GM23338 (cell line): ENCODE measurements at regions not wholly inside any gene's neighbourhood (a gene's known extent, or its start where the extent isn't known, plus 50 kb on each side); places are given as distances from the start of the nearest gene placed in this dataset.

Experiments used
- ATAC-seq: fragments of 200-7000 bp; cut with Tn5 transposase; 3 replicates; pipeline ENCODE4 v1.9.1; 2020
- DNase-seq: peaks from one replicate; pipeline ENCODE4 v3.0.0-alpha.2; 2015; ENCODE audit warnings: low spot score
- H2AFZ ChIP-seq: fragments of 200-600 bp; sonication (generic); 2 replicates; pipeline ENCODE4 v1.8.0; 2016; ENCODE audit warnings: antibody characterized with exemption, mild to moderate bottlenecking, moderate library complexity
- H3F3A ChIP-seq: fragments of 200-600 bp; sonication (generic); replicated peaks from 2 replicates; pipeline ENCODE4 v1.8.0; 2017; ENCODE audit warnings: antibody characterized with exemption, mixed run types, low read depth
- H3K27ac ChIP-seq: fragments of 200-600 bp; sonication (generic); 2 replicates; pipeline ENCODE4 v1.6.1; 2016; ENCODE audit warnings: low read depth
- H3K27me3 ChIP-seq: fragments of 200-600 bp; sonication (generic); 2 replicates; pipeline ENCODE4 v1.8.0; 2016; ENCODE audit warnings: mild to moderate bottlenecking, mixed run types, moderate library complexity; ENCODE audit not compliant: insufficient read depth
- H3K36me3 ChIP-seq: fragments of 200-600 bp; sonication (generic); 2 replicates; pipeline ENCODE4 v1.8.0; 2016; ENCODE audit warnings: mild to moderate bottlenecking; ENCODE audit not compliant: insufficient read depth
- H3K4me1 ChIP-seq: fragments of 200-600 bp; sonication (generic); 2 replicates; pipeline ENCODE4 v1.8.0; 2016; ENCODE audit warnings: mild to moderate bottlenecking, moderate library complexity; ENCODE audit not compliant: insufficient read depth
- H3K4me2 ChIP-seq: fragments of 200-600 bp; sonication (generic); 2 replicates; pipeline ENCODE4 v1.7.1; 2017; ENCODE audit warnings: mixed run types
- H3K4me3 ChIP-seq: fragments of 200-600 bp; sonication (generic); 2 replicates; pipeline ENCODE4 v1.6.1; 2016; ENCODE audit warnings: mixed run types
- H3K79me2 ChIP-seq: fragments of 200-600 bp; sonication (generic); replicated peaks from 2 replicates; pipeline ENCODE4 v1.8.0; 2017; ENCODE audit warnings: mild to moderate bottlenecking; ENCODE audit not compliant: insufficient read depth
- H3K9me2 ChIP-seq: fragments of 200-600 bp; sonication (generic); 2 replicates; pipeline ENCODE4 v1.8.0; 2017; ENCODE audit not compliant: insufficient read depth
- H4K20me1 ChIP-seq: fragments of 200-600 bp; sonication (generic); replicated peaks from 2 replicates; pipeline ENCODE4 v1.8.0; 2017; ENCODE audit warnings: mild to moderate bottlenecking; ENCODE audit not compliant: insufficient read depth
- H3K27ac Mint-ChIP-seq: 2 replicates; pipeline ENCODE4 v1.8.0; 2020; ENCODE audit warnings: inconsistent platforms, mild to moderate bottlenecking, moderate library complexity, mixed read lengths
- H3K27me3 Mint-ChIP-seq: 3 replicates; pipeline ENCODE4 v1.8.0; 2022; ENCODE audit warnings: low read depth, mild to moderate bottlenecking, moderate library complexity, mixed read lengths, inconsistent platforms; ENCODE audit not compliant: insufficient read depth, poor library complexity
- H3K36me3 Mint-ChIP-seq: 3 replicates; pipeline ENCODE4 v1.8.0; 2021; ENCODE audit warnings: low read depth, mild to moderate bottlenecking, inconsistent platforms, moderate library complexity, mixed read lengths
- H3K4me1 Mint-ChIP-seq: 3 replicates; pipeline ENCODE4 v1.8.0; 2020; ENCODE audit warnings: mild to moderate bottlenecking, inconsistent platforms, mixed read lengths
- H3K4me3 Mint-ChIP-seq: 3 replicates; pipeline ENCODE4 v1.8.0; 2021; ENCODE audit warnings: moderate library complexity, mild to moderate bottlenecking, inconsistent platforms, mixed read lengths
- H3K9me3 Mint-ChIP-seq: 3 replicates; pipeline ENCODE4 v1.8.0; 2020; ENCODE audit warnings: moderate library complexity, mild to moderate bottlenecking, inconsistent platforms, mixed read lengths
- CREB1 ChIP-seq: fragments of 250-450 bp; sonication (Bioruptor Pico); IDR thresholded peaks from 2 replicates; pipeline ENCODE4 v1.5.0; 2020; ENCODE audit warnings: low read depth, mild to moderate bottlenecking, moderate library complexity
- CTCF ChIP-seq, 2 experiments: fragments of 200-600 bp in 1 of 2; sonication (generic) in 1 of 2; conservative IDR thresholded peaks; 2 replicates each; pipeline versions ENCODE4 v1.5.1 to v1.6.1; 2016 to 2017; ENCODE audit warnings: antibody characterized with exemption in 2 of 2, low read depth in 2 of 2, mild to moderate bottlenecking in 2 of 2, moderate library complexity in 1 of 2
- ETS1 ChIP-seq: IDR thresholded peaks from 2 replicates; pipeline ENCODE4 v1.6.1; 2016; ENCODE audit warnings: antibody characterized with exemption
- EZH2 ChIP-seq: fragments of 200-600 bp; sonication (generic); IDR thresholded peaks from one replicate; pipeline ENCODE4 v1.8.0; 2017; ENCODE audit warnings: antibody characterized with exemption, mild to moderate bottlenecking, low read depth; ENCODE audit not compliant: unreplicated experiment
- EZH2phosphoT487 ChIP-seq: fragments of 200-600 bp; sonication (generic); IDR thresholded peaks from one replicate; pipeline ENCODE4 v1.8.1; 2018; ENCODE audit warnings: antibody characterized with exemption; ENCODE audit not compliant: unreplicated experiment
- JUNB ChIP-seq: IDR thresholded peaks from one replicate; pipeline ENCODE4 v1.6.1; 2016; ENCODE audit warnings: antibody characterized with exemption; ENCODE audit not compliant: unreplicated experiment
- NANOG ChIP-seq: IDR thresholded peaks from 2 replicates; pipeline ENCODE4 v1.6.1; 2016; ENCODE audit warnings: antibody characterized with exemption, borderline replicate concordance
- STAT1 ChIP-seq: IDR thresholded peaks from one replicate; pipeline ENCODE4 v1.6.1; 2016; ENCODE audit warnings: antibody characterized with exemption; ENCODE audit not compliant: unreplicated experiment
- ZNF114 ChIP-seq: fragments of 250-450 bp; sonication (Bioruptor Pico); IDR thresholded peaks from 2 replicates; pipeline ENCODE4 v1.5.0; 2020; ENCODE audit warnings: mild to moderate bottlenecking, moderate library complexity
- ZNF331 ChIP-seq: fragments of 250-450 bp; sonication (Bioruptor Pico); IDR thresholded peaks from 2 replicates; pipeline ENCODE4 v1.5.0; 2020; ENCODE audit warnings: low read depth, mild to moderate bottlenecking, moderate library complexity
- TF ChIP-seq, protein P1 (sequence below): IDR thresholded peaks from one replicate; pipeline ENCODE4 v1.6.1; 2018; ENCODE audit warnings: antibody characterized with exemption; ENCODE audit not compliant: unreplicated experiment

- TF ChIP-seq, protein P1, sequence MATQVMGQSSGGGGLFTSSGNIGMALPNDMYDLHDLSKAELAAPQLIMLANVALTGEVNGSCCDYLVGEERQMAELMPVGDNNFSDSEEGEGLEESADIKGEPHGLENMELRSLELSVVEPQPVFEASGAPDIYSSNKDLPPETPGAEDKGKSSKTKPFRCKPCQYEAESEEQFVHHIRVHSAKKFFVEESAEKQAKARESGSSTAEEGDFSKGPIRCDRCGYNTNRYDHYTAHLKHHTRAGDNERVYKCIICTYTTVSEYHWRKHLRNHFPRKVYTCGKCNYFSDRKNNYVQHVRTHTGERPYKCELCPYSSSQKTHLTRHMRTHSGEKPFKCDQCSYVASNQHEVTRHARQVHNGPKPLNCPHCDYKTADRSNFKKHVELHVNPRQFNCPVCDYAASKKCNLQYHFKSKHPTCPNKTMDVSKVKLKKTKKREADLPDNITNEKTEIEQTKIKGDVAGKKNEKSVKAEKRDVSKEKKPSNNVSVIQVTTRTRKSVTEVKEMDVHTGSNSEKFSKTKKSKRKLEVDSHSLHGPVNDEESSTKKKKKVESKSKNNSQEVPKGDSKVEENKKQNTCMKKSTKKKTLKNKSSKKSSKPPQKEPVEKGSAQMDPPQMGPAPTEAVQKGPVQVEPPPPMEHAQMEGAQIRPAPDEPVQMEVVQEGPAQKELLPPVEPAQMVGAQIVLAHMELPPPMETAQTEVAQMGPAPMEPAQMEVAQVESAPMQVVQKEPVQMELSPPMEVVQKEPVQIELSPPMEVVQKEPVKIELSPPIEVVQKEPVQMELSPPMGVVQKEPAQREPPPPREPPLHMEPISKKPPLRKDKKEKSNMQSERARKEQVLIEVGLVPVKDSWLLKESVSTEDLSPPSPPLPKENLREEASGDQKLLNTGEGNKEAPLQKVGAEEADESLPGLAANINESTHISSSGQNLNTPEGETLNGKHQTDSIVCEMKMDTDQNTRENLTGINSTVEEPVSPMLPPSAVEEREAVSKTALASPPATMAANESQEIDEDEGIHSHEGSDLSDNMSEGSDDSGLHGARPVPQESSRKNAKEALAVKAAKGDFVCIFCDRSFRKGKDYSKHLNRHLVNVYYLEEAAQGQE, result no peak
- TF ChIP-seq EZH2, result no peak
- no peak for TF ChIP-seq ZNF331 (CRISPR knock-in tag)
- TF ChIP-seq EZH2phosphoT487, result no peak
- no peak for TF ChIP-seq STAT1
- TF ChIP-seq NANOG, result no peak
- no peak for TF ChIP-seq CTCF (conservative IDR thresholded peaks at IDR 0.05; ENCODE audit: low read depth in 2 of 2)
- TF ChIP-seq CREB1 (CRISPR knock-in tag), result no peak
- no peak for TF ChIP-seq ETS1
Measured at GRCh38 chr13:73966331-73966730, 167.9 kb downstream of the KLF12 start (continued).

DNA sequence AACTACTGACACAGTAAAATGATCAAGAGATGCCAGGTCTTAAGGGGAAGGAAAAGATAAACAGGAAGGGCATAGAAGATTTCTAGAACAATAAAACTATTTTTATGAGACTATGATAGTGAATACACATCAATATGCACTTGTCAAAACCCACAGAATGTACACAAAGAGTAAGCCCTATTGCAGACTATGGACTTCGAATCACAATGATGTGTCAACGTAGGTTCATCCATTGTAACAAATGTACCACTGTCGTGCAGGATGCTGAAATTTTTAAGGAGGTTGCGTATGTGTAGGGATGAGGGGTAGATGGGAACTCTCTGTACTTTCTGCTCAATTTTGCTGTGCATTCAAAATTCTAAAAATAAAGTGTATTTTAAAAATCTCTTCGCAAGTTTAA, 171.9 kb downstream of the KLF12 start:
- no peaks in the 10 kb centered on the region for H3K79me2 ChIP-seq
- Mint-ChIP-seq H3K9me3 (peaks cover 2% of the 10 kb centered on the region; the same call in 2 of the 3 replicates), H3K27me3 (no peaks in the 10 kb centered on the region), H3K4me3 (no peak overlapping the region), H3K4me1 (peaks cover 8% of the 10 kb centered on the region; the same call in 2 of the 3 replicates), H3K36me3 (peaks cover 3% of the 10 kb centered on the region; the same call in 2 of the 3 replicates), H3K27ac (no peak overlapping the region)
- no peaks in the 10 kb centered on the region for H3F3A ChIP-seq
- H3K36me3 ChIP-seq, result no peaks in the 10 kb centered on the region
- no peak overlapping the region for H3K4me2 ChIP-seq
- no peaks in the 10 kb centered on the region for H4K20me1 ChIP-seq
- no peaks in the 10 kb centered on the region for H3K9me2 ChIP-seq
- H3K27ac ChIP-seq, result no peak overlapping the region
- peaks cover 5% of the 10 kb centered on the region for H3K4me1 ChIP-seq
- DNase-seq, result no peak
- no peaks in the 10 kb centered on the region for H3K27me3 ChIP-seq
- H3K4me3 ChIP-seq, result no peak overlapping the region
- no peak for ATAC-seq
- H2AFZ ChIP-seq, result no peak overlapping the region
- TF ChIP-seq ZNF331 (CRISPR knock-in tag), result no peak
- no peak for TF ChIP-seq JUNB
- TF ChIP-seq STAT1, result no peak
- TF ChIP-seq ZNF114 (CRISPR knock-in tag), result no peak
- no peak for TF ChIP-seq EZH2
- no peak for TF ChIP-seq CREB1 (CRISPR knock-in tag)
- no peak for TF ChIP-seq ETS1
- TF ChIP-seq, protein P1, result no peak
- no peak for TF ChIP-seq EZH2phosphoT487
